Panc1 (cell line): ENCODE measurements at regions not wholly inside any gene's neighbourhood (a gene's known extent, or its start where the extent isn't known, plus 50 kb on each side); places are given as distances from the start of the nearest gene placed in this dataset.

Source experiments
- ATAC-seq: fragments of 200-7000 bp; cut with Tn5 transposase; 2 replicates; pipeline ENCODE4 v1.9.1; 2020; ENCODE audit warnings: mild to moderate bottlenecking, moderate library complexity
- BruUV-seq: library from RNA; stranded (reverse); fragments of 400-500 nt; replicated peaks from 2 replicates; lab custom pipeline; 2021; lab: Mats Ljungman, UMichigan
- CTCF ChIA-PET: fragments of 300-600 bp; sonication (Branson Sonifier 250); formaldehyde crosslinking; loops from one replicate; lab custom pipeline; 2022; ENCODE audit warnings: antibody characterized with exemption; lab: Charles Lee
- POLR2A ChIA-PET: fragments of 300-600 bp; sonication (Branson Sonifier 250); formaldehyde crosslinking; loops from one replicate; lab custom pipeline; 2022; ENCODE audit warnings: antibody characterized with exemption; lab: Charles Lee
- DNase-seq: peaks from one replicate; pipeline ENCODE4 v3.0.0-alpha.2; 2010; ENCODE audit warnings: low read depth, low spot score
- H3K27ac ChIP-seq: 2 replicates; pipeline ENCODE4 v1.5.1; 2011; ENCODE audit warnings: mild to moderate bottlenecking, low read length, inconsistent platforms
- H3K27me3 ChIP-seq: fragments of 200-500 bp; sonication (Bioruptor generic); 2 replicates; pipeline ENCODE4 v1.6.0; 2014; ENCODE audit warnings: low read length, inconsistent platforms; ENCODE audit not compliant: control insufficient read depth, insufficient read depth
- H3K36me3 ChIP-seq: fragments of 200-500 bp; sonication (Bioruptor generic); 2 replicates; pipeline ENCODE4 v1.5.1; 2014; ENCODE audit warnings: inconsistent platforms, mild to moderate bottlenecking, low read length, moderate library complexity; ENCODE audit not compliant: control insufficient read depth, insufficient read depth
- H3K4me1 ChIP-seq: 2 replicates; pipeline ENCODE4 v1.5.1; 2011; ENCODE audit warnings: inconsistent platforms, mild to moderate bottlenecking, low read length, moderate library complexity; ENCODE audit not compliant: control insufficient read depth, insufficient read depth
- H3K4me3 ChIP-seq, 2 experiments: 2 replicates each; pipeline ENCODE4 v1.5.1; 2011 to 2012; ENCODE audit warnings: low read depth in 2 of 2, low read length in 2 of 2, mild to moderate bottlenecking in 2 of 2, inconsistent platforms in 1 of 2, moderate library complexity in 1 of 2
- H3K9me3 ChIP-seq: fragments of 200-500 bp; sonication (Bioruptor generic); 2 replicates; pipeline ENCODE4 v1.5.1; 2014; ENCODE audit warnings: low read depth, mild to moderate bottlenecking, inconsistent platforms, low read length, moderate library complexity; ENCODE audit not compliant: control insufficient read depth, insufficient read depth
- CTCF ChIP-seq: fragments of 450-650 bp; IDR thresholded peaks from 2 replicates; pipeline ENCODE4 v1.5.1; 2017; ENCODE audit warnings: mild to moderate bottlenecking
- POLR2AphosphoS5 ChIP-seq: IDR thresholded peaks from 2 replicates; pipeline ENCODE4 v1.6.1; 2012; ENCODE audit warnings: mild to moderate bottlenecking, low read depth, low read length, moderate library complexity
- REST ChIP-seq, 2 experiments: IDR thresholded peaks; 2 replicates each; pipeline ENCODE4 v1.6.1; 2011 to 2012; ENCODE audit warnings: low read depth in 2 of 2, control low read depth in 1 of 2, low read length in 1 of 2, mild to moderate bottlenecking in 1 of 2, moderate library complexity in 1 of 2; ENCODE audit not compliant: insufficient read depth in 1 of 2
- SIN3A ChIP-seq: IDR thresholded peaks from 2 replicates; pipeline ENCODE4 v1.6.1; 2012; ENCODE audit warnings: low read depth, mild to moderate bottlenecking, low read length, moderate library complexity, borderline replicate concordance; ENCODE audit not compliant: insufficient read depth
- TCF7L2 ChIP-seq: IDR thresholded peaks from 2 replicates; pipeline ENCODE4 v1.6.1; 2011; ENCODE audit warnings: mild to moderate bottlenecking, low read depth, low read length, inconsistent platforms
- in situ Hi-C: cut with HindIII; loops from 2 replicates; pipeline ENCODE4 v1.10.0; 2016; ENCODE audit warnings: low sequenced_read_pairs, low pct_unique_long_range_greater_than_20kb
- intact Hi-C: fragments of 100-400 bp; cut with micrococcal nuclease; formaldehyde crosslinking; loops from one replicate; pipeline ENCODE4 v1.10.0; 2022; ENCODE audit not compliant: unreplicated experiment

- ATAC-seq (no peak), DNase-seq (no peak)
- no peak overlapping the region for H3K4me3 ChIP-seq
- no peak overlapping the region for H3K27ac ChIP-seq
- intact Hi-C loops (no loop called here), in situ Hi-C loops (no loop called here)
- H3K27me3 ChIP-seq: peaks cover 6% of the 10 kb centered on the region
- no peak for TF ChIP-seq POLR2AphosphoS5
- no peak for TF ChIP-seq CTCF
- TF ChIP-seq REST (IDR thresholded peaks at IDR 0.05; ENCODE audit: insufficient read depth in 1 of 2, low read depth in 2 of 2, low read length in 1 of 2): no peak
- TF ChIP-seq SIN3A: no peak
- no peak for TF ChIP-seq TCF7L2
- POLR2A ChIA-PET: no interaction called here
- no peaks in the 10 kb centered on the region for H3K9me3 ChIP-seq
- H3K36me3 ChIP-seq: no peaks in the 10 kb centered on the region
- BruUV-seq: no TSS peak
- CTCF ChIA-PET: no interaction called here
- H3K4me1 ChIP-seq: no peaks in the 10 kb centered on the region
Observed at GRCh38 chr22:22803285-22803853, 84.2 kb upstream of the IGLL5 start.

GRCh38 chr22:22810018-22810427 lies 77.6 kb upstream of the IGLL5 start:
- DNase-seq: no peak

More at GRCh38 chr22:22810018-22810427, 77.6 kb upstream of the IGLL5 start:
- intact Hi-C loops: no loop called here
- CTCF ChIA-PET: no interaction called here
- H3K36me3 ChIP-seq: no peaks in the 10 kb centered on the region
- H3K27me3 ChIP-seq: peaks cover 8% of the 10 kb centered on the region
- no peak for ATAC-seq
- no peak overlapping the region for H3K4me3 ChIP-seq
- POLR2A ChIA-PET: no interaction called here
- BruUV-seq: no TSS peak
- H3K4me1 ChIP-seq: no peaks in the 10 kb centered on the region
- TF ChIP-seq TCF7L2 (no peak), CTCF (no peak), REST (IDR thresholded peaks at IDR 0.05; ENCODE audit: insufficient read depth in 1 of 2, low read depth in 2 of 2, low read length in 1 of 2) (no peak), POLR2AphosphoS5 (no peak), SIN3A (no peak)
- in situ Hi-C loops: no loop called here
- no peaks in the 10 kb centered on the region for H3K9me3 ChIP-seq
- H3K27ac ChIP-seq: no peak overlapping the region
